ENCODE measurements at regions not wholly inside any gene's neighbourhood (a gene's known extent, or its start where the extent isn't known, plus 50 kb on each side); places are given as distances from the start of the nearest gene placed in this dataset.

DNA sequence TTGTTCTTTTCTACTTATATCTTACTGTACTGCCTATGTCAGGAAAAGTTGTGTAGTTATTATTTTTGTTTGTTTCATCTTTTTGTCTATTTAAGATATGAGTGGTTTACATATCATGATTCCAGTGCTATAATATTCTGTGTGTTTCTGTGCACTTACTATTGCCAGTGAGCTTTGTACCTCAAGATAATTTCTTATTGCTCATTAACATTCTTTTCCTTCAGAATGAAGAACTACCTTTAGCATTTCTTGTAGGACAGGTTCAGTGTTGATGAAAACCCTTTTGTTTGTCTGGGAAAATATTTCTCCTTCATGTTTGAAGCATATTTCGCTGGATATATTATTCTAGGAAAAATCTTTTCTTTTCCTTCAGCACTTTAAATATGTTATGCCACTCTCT lies 452.7 kb upstream of the FAT3 start:
- Histone ChIP-seq H3K27me3 (ENCODE audit: control insufficient read depth in 1 of 2, insufficient read depth in 2 of 2, low read length in 2 of 2) (no peaks in the 10 kb centered on the region), H3K9me3 (ENCODE audit: control insufficient read depth in 1 of 2, low read length in 2 of 2) (no peaks in the 10 kb centered on the region), H3K9ac (ENCODE audit: low read depth in 1 of 2, low read length in 2 of 2) (no peak overlapping the region), H3K4me3 (ENCODE audit: low read depth in 1 of 2, low read length in 2 of 2) (no peak overlapping the region), H3K27ac (ENCODE audit: low read depth, low read length) (no peak overlapping the region), H3K36me3 (ENCODE audit: control insufficient read depth in 1 of 2, insufficient read depth in 2 of 2, low read length in 2 of 2) (no peaks in the 10 kb centered on the region), H3K4me1 (ENCODE audit: control insufficient read depth in 1 of 2, insufficient read depth in 2 of 2, low read length in 2 of 2) (no peaks in the 10 kb centered on the region)

DNA sequence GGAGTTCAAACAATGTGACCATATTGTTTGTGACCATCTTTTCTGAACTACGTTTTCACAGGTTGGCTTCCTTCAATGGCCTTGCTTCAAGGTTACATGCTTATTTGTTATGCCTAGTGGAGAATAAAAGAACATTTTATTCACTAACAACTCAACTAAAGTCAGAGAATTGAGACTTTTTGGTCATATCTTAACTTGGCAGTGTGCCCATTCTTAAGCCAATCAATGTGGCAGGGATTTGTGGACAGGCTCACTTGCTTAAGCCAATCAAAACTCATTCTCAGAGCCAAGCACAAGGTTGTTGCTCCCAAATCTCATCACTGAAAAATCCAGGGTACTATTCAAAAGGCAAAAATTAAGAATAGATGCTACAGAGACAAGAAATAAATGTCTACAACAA lies 455.8 kb upstream of the FAT3 start:
- H3K9me3 ChIP-seq (ENCODE audit: control insufficient read depth in 1 of 2, low read length in 2 of 2) = no peaks in the 10 kb centered on the region
- H3K4me1 ChIP-seq (ENCODE audit: control insufficient read depth in 1 of 2, insufficient read depth in 2 of 2, low read length in 2 of 2) = no peaks in the 10 kb centered on the region
- no peak overlapping the region for H3K9ac ChIP-seq (ENCODE audit: low read depth in 1 of 2, low read length in 2 of 2)
- no peak overlapping the region for H3K27ac ChIP-seq (ENCODE audit: low read depth, low read length)
- H3K4me3 ChIP-seq (ENCODE audit: low read depth in 1 of 2, low read length in 2 of 2) = no peak overlapping the region
- no peaks in the 10 kb centered on the region for H3K27me3 ChIP-seq (ENCODE audit: control insufficient read depth in 1 of 2, insufficient read depth in 2 of 2, low read length in 2 of 2)
- H3K36me3 ChIP-seq (ENCODE audit: control insufficient read depth in 1 of 2, insufficient read depth in 2 of 2, low read length in 2 of 2) = no peaks in the 10 kb centered on the region

GRCh38 chr11:91763331-91763730 lies 461.3 kb upstream of the FAT3 start:
- no peak overlapping the region for H3K9ac ChIP-seq (ENCODE audit: low read depth in 1 of 2, low read length in 2 of 2)
- no peaks in the 10 kb centered on the region for H3K4me1 ChIP-seq (ENCODE audit: control insufficient read depth in 1 of 2, insufficient read depth in 2 of 2, low read length in 2 of 2)
- H3K9me3 ChIP-seq (ENCODE audit: control insufficient read depth in 1 of 2, low read length in 2 of 2) = no peaks in the 10 kb centered on the region
- H3K4me3 ChIP-seq (ENCODE audit: low read depth in 1 of 2, low read length in 2 of 2) = no peak overlapping the region
- H3K36me3 ChIP-seq (ENCODE audit: control insufficient read depth in 1 of 2, insufficient read depth in 2 of 2, low read length in 2 of 2) = no peaks in the 10 kb centered on the region
- no peak overlapping the region for H3K27ac ChIP-seq (ENCODE audit: low read depth, low read length)
- H3K27me3 ChIP-seq (ENCODE audit: control insufficient read depth in 1 of 2, insufficient read depth in 2 of 2, low read length in 2 of 2) = no peaks in the 10 kb centered on the region

- H3K9ac ChIP-seq (ENCODE audit: low read depth in 1 of 2, low read length in 2 of 2) = no peak overlapping the region
- no peak overlapping the region for H3K4me3 ChIP-seq (ENCODE audit: low read depth in 1 of 2, low read length in 2 of 2)
- no peaks in the 10 kb centered on the region for H3K9me3 ChIP-seq (ENCODE audit: control insufficient read depth in 1 of 2, low read length in 2 of 2)
- no peaks in the 10 kb centered on the region for H3K4me1 ChIP-seq (ENCODE audit: control insufficient read depth in 1 of 2, insufficient read depth in 2 of 2, low read length in 2 of 2)
- no peak overlapping the region for H3K27ac ChIP-seq (ENCODE audit: low read depth, low read length)
- H3K36me3 ChIP-seq (ENCODE audit: control insufficient read depth in 1 of 2, insufficient read depth in 2 of 2, low read length in 2 of 2) = no peaks in the 10 kb centered on the region
- H3K27me3 ChIP-seq (ENCODE audit: control insufficient read depth in 1 of 2, insufficient read depth in 2 of 2, low read length in 2 of 2) = no peaks in the 10 kb centered on the region
Observed at GRCh38 chr11:91761406-91762025, 463.1 kb upstream of the FAT3 start.

DNA sequence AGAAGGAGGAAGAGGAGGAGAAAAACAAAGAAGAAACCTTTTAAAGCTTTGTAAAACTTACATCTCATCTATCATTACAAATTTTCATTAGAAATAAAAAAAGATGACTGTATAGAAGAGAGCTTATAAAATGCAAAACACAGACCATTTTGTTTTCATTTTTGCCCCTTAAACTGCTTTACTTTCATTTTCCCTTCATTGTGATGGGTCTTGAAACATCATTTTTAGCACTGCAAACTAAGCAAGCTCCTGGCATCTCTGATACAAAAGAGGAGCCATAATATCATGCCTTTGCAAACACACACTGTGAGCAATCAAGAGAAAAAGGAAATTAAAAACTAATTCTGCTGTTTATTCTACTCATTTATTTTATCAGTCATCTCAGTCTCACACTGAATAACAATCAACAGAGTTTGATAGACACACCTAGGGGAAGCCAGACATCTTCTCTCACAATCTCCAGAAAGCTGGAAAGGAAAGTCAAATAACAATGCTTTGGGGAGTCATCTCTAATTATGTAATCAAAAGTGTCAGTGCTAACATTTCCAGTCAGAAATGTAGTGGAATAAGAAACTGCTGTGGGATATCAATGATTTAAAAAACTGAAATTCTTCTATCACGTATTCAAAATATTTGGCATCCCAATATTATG lies 467.7 kb upstream of the FAT3 start:
- H3K27me3 ChIP-seq (ENCODE audit: control insufficient read depth in 1 of 2, insufficient read depth in 2 of 2, low read length in 2 of 2) = no peaks in the 10 kb centered on the region
- H3K4me1 ChIP-seq (ENCODE audit: control insufficient read depth in 1 of 2, insufficient read depth in 2 of 2, low read length in 2 of 2) = no peaks in the 10 kb centered on the region
- H3K9ac ChIP-seq (ENCODE audit: low read depth in 1 of 2, low read length in 2 of 2) = no peak overlapping the region
- H3K27ac ChIP-seq (ENCODE audit: low read depth, low read length) = no peak overlapping the region
- no peak overlapping the region for H3K4me3 ChIP-seq (ENCODE audit: low read depth in 1 of 2, low read length in 2 of 2)
- no peaks in the 10 kb centered on the region for H3K36me3 ChIP-seq (ENCODE audit: control insufficient read depth in 1 of 2, insufficient read depth in 2 of 2, low read length in 2 of 2)
- H3K9me3 ChIP-seq (ENCODE audit: control insufficient read depth in 1 of 2, low read length in 2 of 2) = no peaks in the 10 kb centered on the region

GRCh38 chr11:91755951-91756707 lies 468.5 kb upstream of the FAT3 start:
- H3K27me3 ChIP-seq (ENCODE audit: control insufficient read depth in 1 of 2, insufficient read depth in 2 of 2, low read length in 2 of 2) = no peaks in the 10 kb centered on the region
- H3K36me3 ChIP-seq (ENCODE audit: control insufficient read depth in 1 of 2, insufficient read depth in 2 of 2, low read length in 2 of 2) = no peaks in the 10 kb centered on the region
- H3K9me3 ChIP-seq (ENCODE audit: control insufficient read depth in 1 of 2, low read length in 2 of 2) = no peaks in the 10 kb centered on the region
- no peak overlapping the region for H3K9ac ChIP-seq (ENCODE audit: low read depth in 1 of 2, low read length in 2 of 2)
- no peaks in the 10 kb centered on the region for H3K4me1 ChIP-seq (ENCODE audit: control insufficient read depth in 1 of 2, insufficient read depth in 2 of 2, low read length in 2 of 2)
- no peak overlapping the region for H3K4me3 ChIP-seq (ENCODE audit: low read depth in 1 of 2, low read length in 2 of 2)
- no peak overlapping the region for H3K27ac ChIP-seq (ENCODE audit: low read depth, low read length)

- no peak overlapping the region for H3K27ac ChIP-seq (ENCODE audit: low read depth, low read length)
- H3K9me3 ChIP-seq (ENCODE audit: control insufficient read depth in 1 of 2, low read length in 2 of 2) = no peaks in the 10 kb centered on the region
- no peak overlapping the region for H3K4me3 ChIP-seq (ENCODE audit: low read depth in 1 of 2, low read length in 2 of 2)
- no peaks in the 10 kb centered on the region for H3K4me1 ChIP-seq (ENCODE audit: control insufficient read depth in 1 of 2, insufficient read depth in 2 of 2, low read length in 2 of 2)
- H3K27me3 ChIP-seq (ENCODE audit: control insufficient read depth in 1 of 2, insufficient read depth in 2 of 2, low read length in 2 of 2) = no peaks in the 10 kb centered on the region
- no peak overlapping the region for H3K9ac ChIP-seq (ENCODE audit: low read depth in 1 of 2, low read length in 2 of 2)
- no peaks in the 10 kb centered on the region for H3K36me3 ChIP-seq (ENCODE audit: control insufficient read depth in 1 of 2, insufficient read depth in 2 of 2, low read length in 2 of 2)
Observed at GRCh38 chr11:91755526-91755925, 469.1 kb upstream of the FAT3 start.

DNA sequence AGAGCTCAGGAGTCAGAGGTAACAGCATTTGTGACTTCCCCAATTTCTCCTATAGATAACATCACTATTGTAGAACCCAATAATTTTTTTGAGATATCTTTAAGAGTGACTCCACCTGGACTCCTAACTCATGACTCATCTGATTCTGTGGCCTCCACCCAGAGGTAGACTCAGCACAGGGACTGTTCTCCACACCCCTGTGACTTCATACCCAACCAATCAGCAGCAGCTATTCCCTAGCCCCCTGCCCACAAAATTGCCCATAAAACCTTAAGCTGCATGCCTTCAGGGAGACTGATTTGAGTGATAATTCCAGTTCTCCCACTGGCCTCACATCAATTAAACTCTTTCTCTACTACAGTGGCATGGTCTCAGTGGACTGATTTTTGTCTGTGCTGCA lies 475.4 kb upstream of the FAT3 start:
- H3K36me3 ChIP-seq (ENCODE audit: control insufficient read depth in 1 of 2, insufficient read depth in 2 of 2, low read length in 2 of 2) = no peaks in the 10 kb centered on the region
- H3K27ac ChIP-seq (ENCODE audit: low read depth, low read length) = no peak overlapping the region
- no peaks in the 10 kb centered on the region for H3K27me3 ChIP-seq (ENCODE audit: control insufficient read depth in 1 of 2, insufficient read depth in 2 of 2, low read length in 2 of 2)
- no peak overlapping the region for H3K9ac ChIP-seq (ENCODE audit: low read depth in 1 of 2, low read length in 2 of 2)
- peaks cover 0 to 3% of the 10 kb centered on the region in 2 donors for H3K9me3 ChIP-seq (ENCODE audit: control insufficient read depth in 1 of 2, low read length in 2 of 2)
- no peaks in the 10 kb centered on the region for H3K4me1 ChIP-seq (ENCODE audit: control insufficient read depth in 1 of 2, insufficient read depth in 2 of 2, low read length in 2 of 2)
- no peak overlapping the region for H3K4me3 ChIP-seq (ENCODE audit: low read depth in 1 of 2, low read length in 2 of 2)

- H3K9me3 ChIP-seq (ENCODE audit: control insufficient read depth in 1 of 2, low read length in 2 of 2) = no peaks in the 10 kb centered on the region
- H3K4me3 ChIP-seq (ENCODE audit: low read depth in 1 of 2, low read length in 2 of 2) = no peak overlapping the region
- no peaks in the 10 kb centered on the region for H3K27me3 ChIP-seq (ENCODE audit: control insufficient read depth in 1 of 2, insufficient read depth in 2 of 2, low read length in 2 of 2)
- H3K27ac ChIP-seq (ENCODE audit: low read depth, low read length) = no peak overlapping the region
- no peaks in the 10 kb centered on the region for H3K36me3 ChIP-seq (ENCODE audit: control insufficient read depth in 1 of 2, insufficient read depth in 2 of 2, low read length in 2 of 2)
- no peak overlapping the region for H3K9ac ChIP-seq (ENCODE audit: low read depth in 1 of 2, low read length in 2 of 2)
- H3K4me1 ChIP-seq (ENCODE audit: control insufficient read depth in 1 of 2, insufficient read depth in 2 of 2, low read length in 2 of 2) = no peaks in the 10 kb centered on the region
Observed at GRCh38 chr11:91742155-91742554, 482.5 kb upstream of the FAT3 start.

- no peaks in the 10 kb centered on the region for H3K4me1 ChIP-seq (ENCODE audit: control insufficient read depth in 1 of 2, insufficient read depth in 2 of 2, low read length in 2 of 2)
- H3K27ac ChIP-seq (ENCODE audit: low read depth, low read length) = no peak overlapping the region
- no peaks in the 10 kb centered on the region for H3K9me3 ChIP-seq (ENCODE audit: control insufficient read depth in 1 of 2, low read length in 2 of 2)
- H3K9ac ChIP-seq (ENCODE audit: low read depth in 1 of 2, low read length in 2 of 2) = no peak overlapping the region
- H3K4me3 ChIP-seq (ENCODE audit: low read depth in 1 of 2, low read length in 2 of 2) = no peak overlapping the region
- no peaks in the 10 kb centered on the region for H3K27me3 ChIP-seq (ENCODE audit: control insufficient read depth in 1 of 2, insufficient read depth in 2 of 2, low read length in 2 of 2)
- H3K36me3 ChIP-seq (ENCODE audit: control insufficient read depth in 1 of 2, insufficient read depth in 2 of 2, low read length in 2 of 2) = no peaks in the 10 kb centered on the region
Observed at GRCh38 chr11:91731051-91731450, 493.6 kb upstream of the FAT3 start.

Data from duodenal mucosa (tissue), 2 donors.